ENCODE measurements at regions not wholly inside any gene's neighbourhood (a gene's known extent, or its start where the extent isn't known, plus 50 kb on each side); places are given as distances from the start of the nearest gene placed in this dataset.

- Histone ChIP-seq H4K5ac (ENCODE audit: low read depth, low read length) (no peak overlapping the region), H4K20me1 (ENCODE audit: insufficient read depth, low read length) (no peaks in the 10 kb centered on the region), H3K18ac (ENCODE audit: low read depth, low read length) (no peak overlapping the region), H3K27me3 (ENCODE audit: control insufficient read depth, insufficient read depth, low read length) (no peaks in the 10 kb centered on the region), H3K23ac (ENCODE audit: low read depth, low read length) (no peak overlapping the region), H3K9me1 (ENCODE audit: insufficient read depth, low read length) (no peaks in the 10 kb centered on the region), H3K4ac (ENCODE audit: low read depth, low read length) (no peak overlapping the region), H3K27ac (ENCODE audit: insufficient read depth, low read length) (no peak overlapping the region), H3K4me1 (ENCODE audit: control insufficient read depth, insufficient read depth, low read length) (no peaks in the 10 kb centered on the region), H3K56ac (ENCODE audit: extremely low read depth, insufficient read depth, low read length) (no peak overlapping the region), H2BK120ac (ENCODE audit: low read depth, low read length) (no peak overlapping the region), H3K79me1 (ENCODE audit: low read depth in 1 of 2, low read length in 2 of 2) (no peaks in the 10 kb centered on the region), H2BK20ac (ENCODE audit: low read depth, low read length) (no peak overlapping the region), H4K8ac (ENCODE audit: low read depth in 2 of 2, low read length in 2 of 2) (no peak overlapping the region), H2AFZ (replicated peaks; ENCODE audit: low read length, poor library complexity) (no peak overlapping the region), H3K4me3 (ENCODE audit: insufficient read depth, low read depth, low read length) (no peak overlapping the region), H2AK9ac (replicated peaks; ENCODE audit: low read depth, low read length, poor library complexity) (no peak overlapping the region), H3K36me3 (ENCODE audit: control insufficient read depth, insufficient read depth, low read length) (no peaks in the 10 kb centered on the region), H3K4me2 (ENCODE audit: low read depth, low read length) (no peak overlapping the region), H3K9ac (ENCODE audit: low read depth, low read length) (no peak overlapping the region), H4K91ac (ENCODE audit: insufficient read depth, low read depth, low read length) (no peak overlapping the region), H2BK15ac (ENCODE audit: low read depth, low read length) (no peak overlapping the region), H2AK5ac (ENCODE audit: low read depth, low read length) (no peak overlapping the region), H3K9me3 (ENCODE audit: control insufficient read depth, insufficient read depth, low read length) (peaks cover 64% of the 10 kb centered on the region), H2BK5ac (ENCODE audit: low read depth, low read length, poor library complexity, severe bottlenecking) (no peak overlapping the region), H3K14ac (replicated peaks; ENCODE audit: low read depth, low read length) (no peak overlapping the region)
- in situ Hi-C loops (cut with MboI; ENCODE audit: low sequenced_read_pairs) (no loop called here), dilution Hi-C loops (cut with HindIII; ENCODE audit: low sequenced_read_pairs, unreplicated experiment) (no loop called here), intact Hi-C loops (cut with micrococcal nuclease) (no loop called here)
- CTCF ChIA-PET: no interaction called here
- TF ChIP-seq MXI1 (IDR thresholded peaks at IDR 0.05; ENCODE audit: borderline replicate concordance, low read depth, low read length) (no peak), RAD21 (IDR thresholded peaks at IDR 0.05; ENCODE audit: low read length) (no peak), USF2 (IDR thresholded peaks at IDR 0.05; ENCODE audit: low read depth, low read length) (no peak), ELK1 (IDR thresholded peaks at IDR 0.05; ENCODE audit: borderline replicate concordance, low read depth, low read length) (no peak), RFX5 (IDR thresholded peaks at IDR 0.05; ENCODE audit: low read depth, low read length) (no peak), MAZ (IDR thresholded peaks at IDR 0.05; ENCODE audit: borderline replicate concordance, low read depth, low read length) (no peak), MAFK (IDR thresholded peaks at IDR 0.05; ENCODE audit: low read depth, low read length) (no peak)
- ATAC-seq (ENCODE audit: low read depth): no peak
- WGBS, 2 experiments (ENCODE audit: extremely low coverage in 2 of 2, insufficient read length in 1 of 2): 80% methylated on average over 6 of the region's 10 CpGs; no CpG with 5 or more reads in 1 of the 2 experiments
- BruUV-seq (replicated peaks): no TSS peak
- DNase-seq: no peak
- POLR2A ChIA-PET (ENCODE audit: unreplicated experiment): no interaction called here
These were observed 1388.0 kb downstream of the BRD1 start for GRCh38 chr22:48439560-48440135.

Measured in IMR-90 (cell line).